ENCODE measurements at regions not wholly inside any gene's neighbourhood (a gene's known extent, or its start where the extent isn't known, plus 50 kb on each side); places are given as distances from the start of the nearest gene placed in this dataset.

GRCh38 chr6:167757249-167757648 lies 69.5 kb upstream of the AFDN start:
- no peak for DNase-seq (ENCODE audit: low read depth)
- TF ChIP-seq CTCF (IDR thresholded peaks at IDR 0.05; ENCODE audit: insufficient read depth, low read depth, low read length), result no peak
- H3K4me3 ChIP-seq (ENCODE audit: low read depth, low read length), result no peak overlapping the region

GRCh38 chr6:167757821-167758220 lies 68.9 kb upstream of the AFDN start:
- no peak for DNase-seq (ENCODE audit: low read depth)
- TF ChIP-seq CTCF (IDR thresholded peaks at IDR 0.05; ENCODE audit: insufficient read depth, low read depth, low read length), result no peak
- no peak overlapping the region for H3K4me3 ChIP-seq (ENCODE audit: low read depth, low read length)

GRCh38 chr6:167758309-167759023 lies 68.2 kb upstream of the AFDN start:
- DNase-seq (ENCODE audit: low read depth), result no peak
- no peak overlapping the region for H3K4me3 ChIP-seq (ENCODE audit: low read depth, low read length)
- no peak for TF ChIP-seq CTCF (IDR thresholded peaks at IDR 0.05; ENCODE audit: insufficient read depth, low read depth, low read length)

GRCh38 chr6:167759206-167759605 lies 67.5 kb upstream of the AFDN start:
- TF ChIP-seq CTCF (IDR thresholded peaks at IDR 0.05; ENCODE audit: insufficient read depth, low read depth, low read length), result no peak
- no peak for DNase-seq (ENCODE audit: low read depth)
- no peak overlapping the region for H3K4me3 ChIP-seq (ENCODE audit: low read depth, low read length)

GRCh38 chr6:167759912-167760311 lies 66.8 kb upstream of the AFDN start:
- no peak overlapping the region for H3K4me3 ChIP-seq (ENCODE audit: low read depth, low read length)
- no peak for DNase-seq (ENCODE audit: low read depth)
- no peak for TF ChIP-seq CTCF (IDR thresholded peaks at IDR 0.05; ENCODE audit: insufficient read depth, low read depth, low read length)

GRCh38 chr6:167760979-167761793 lies 65.5 kb upstream of the AFDN start:
- no peak overlapping the region for H3K4me3 ChIP-seq (ENCODE audit: low read depth, low read length)
- peak; percentile 69 for DNase-seq (ENCODE audit: low read depth)

More at GRCh38 chr6:167760979-167761793, 65.5 kb upstream of the AFDN start:
- TF ChIP-seq CTCF (IDR thresholded peaks at IDR 0.05; ENCODE audit: insufficient read depth, low read depth, low read length), result no peak
